ENCODE measurements at regions not wholly inside any gene's neighbourhood (a gene's known extent, or its start where the extent isn't known, plus 50 kb on each side); places are given as distances from the start of the nearest gene placed in this dataset.

- no peak overlapping the region for H2AFZ ChIP-seq (ENCODE audit: insufficient read depth, low read depth, low read length, poor library complexity, severe bottlenecking)
- POLR2A ChIA-PET = no interaction called here
- Mint-ChIP-seq H3K27me3 (no peaks in the 10 kb centered on the region), H3K4me3 (no peak overlapping the region), H3K9me3 (ENCODE audit: insufficient read depth) (no peaks in the 10 kb centered on the region), H3K27ac (no peak overlapping the region), H3K4me1 (no peaks in the 10 kb centered on the region)
- WGBS (ENCODE audit: insufficient coverage) = no CpG with 5 or more reads among the region's 2 CpGs
- TF ChIP-seq CTCF (IDR thresholded peaks at IDR 0.05) = no peak
- intact Hi-C loops (cut with micrococcal nuclease) = no loop called here
- H4K20me1 ChIP-seq (ENCODE audit: control insufficient read depth, insufficient read depth, low read length, poor library complexity, severe bottlenecking) = no peaks in the 10 kb centered on the region
- no peaks in the 10 kb centered on the region for H3K9me3 ChIP-seq (ENCODE audit: control extremely low read depth in 1 of 3, control insufficient read depth in 2 of 3, insufficient read depth in 1 of 3, low read length in 2 of 3)
- H3K9ac ChIP-seq (ENCODE audit: low read length) = no peak overlapping the region
- no peaks in the 10 kb centered on the region for H3K27me3 ChIP-seq (replicated peaks in 1 of 4; ENCODE audit: control extremely low read depth in 1 of 4, control insufficient read depth in 3 of 4, insufficient read depth in 4 of 4, low read length in 3 of 4)
- no peak overlapping the region for H3K4me2 ChIP-seq (replicated peaks; ENCODE audit: low read depth, low read length, poor library complexity, severe bottlenecking)
- no peak overlapping the region for H3K4me3 ChIP-seq (ENCODE audit: control extremely low read depth in 1 of 5, extremely low read depth in 1 of 5, insufficient read depth in 1 of 5, low read depth in 2 of 5, low read length in 4 of 5)
- CTCF ChIA-PET = interaction anchor here (0.9 kb wide), 1 partner anchor 16 kb away, joined by 4 read pairs; no protein-coding TSS in a partner anchor
- DNase-seq (no peak), ATAC-seq (ENCODE audit: low read depth) (no peak)
- no peak overlapping the region for H3K27ac ChIP-seq (ENCODE audit: low read length in 2 of 2)
- no peaks in the 10 kb centered on the region for H3K36me3 ChIP-seq (replicated peaks in 1 of 2; ENCODE audit: control extremely low read depth in 1 of 2, control insufficient read depth in 1 of 2, extremely low read depth in 1 of 2, insufficient read depth in 2 of 2, low read length in 1 of 2)
- no peaks in the 10 kb centered on the region for H3K4me1 ChIP-seq (ENCODE audit: control insufficient read depth in 2 of 2, insufficient read depth in 2 of 2, low read length in 2 of 2)
- H3K79me2 ChIP-seq (ENCODE audit: control insufficient read depth, insufficient read depth, low read length) = no peaks in the 10 kb centered on the region
Observed at GRCh38 chr15:98070137-98070536, 109.6 kb downstream of the ARRDC4 start.

- H3K9ac ChIP-seq (ENCODE audit: low read length) = no peak overlapping the region
- no peak for TF ChIP-seq EZH2 (IDR thresholded peaks at IDR 0.05; ENCODE audit: borderline replicate concordance, insufficient read depth, low read depth, low read length, poor library complexity, severe bottlenecking)
- H3K4me2 ChIP-seq (replicated peaks; ENCODE audit: low read depth, low read length, poor library complexity, severe bottlenecking) = no peak overlapping the region
- H3K4me3 Mint-ChIP-seq = no peak overlapping the region
- H3K27me3 Mint-ChIP-seq = no peaks in the 10 kb centered on the region
- no peaks in the 10 kb centered on the region for H3K27me3 ChIP-seq (replicated peaks in 1 of 4; ENCODE audit: control extremely low read depth in 1 of 4, control insufficient read depth in 3 of 4, insufficient read depth in 4 of 4, low read length in 3 of 4)
- no peaks in the 10 kb centered on the region for H3K79me2 ChIP-seq (ENCODE audit: control insufficient read depth, insufficient read depth, low read length)
- H2AFZ ChIP-seq (ENCODE audit: insufficient read depth, low read depth, low read length, poor library complexity, severe bottlenecking) = no peak overlapping the region
- no peaks in the 10 kb centered on the region for H3K9me3 Mint-ChIP-seq (ENCODE audit: insufficient read depth)
- H3K27ac Mint-ChIP-seq = no peak overlapping the region
- no peak overlapping the region for H3K27ac ChIP-seq (ENCODE audit: low read length in 2 of 2)
- DNase-seq (no peak), ATAC-seq (ENCODE audit: low read depth) (no peak)
- ChIA-PET POLR2A (no interaction called here), CTCF (no interaction called here)
- no peaks in the 10 kb centered on the region for H3K9me3 ChIP-seq (ENCODE audit: control extremely low read depth in 1 of 3, control insufficient read depth in 2 of 3, insufficient read depth in 1 of 3, low read length in 2 of 3)
- intact Hi-C loops (cut with micrococcal nuclease) = no loop called here
- no peak overlapping the region for H3K4me3 ChIP-seq (ENCODE audit: control extremely low read depth in 1 of 5, extremely low read depth in 1 of 5, insufficient read depth in 1 of 5, low read depth in 2 of 5, low read length in 4 of 5)
- H3K36me3 ChIP-seq (replicated peaks in 1 of 2; ENCODE audit: control extremely low read depth in 1 of 2, control insufficient read depth in 1 of 2, extremely low read depth in 1 of 2, insufficient read depth in 2 of 2, low read length in 1 of 2) = no peaks in the 10 kb centered on the region
- no peaks in the 10 kb centered on the region for H4K20me1 ChIP-seq (ENCODE audit: control insufficient read depth, insufficient read depth, low read length, poor library complexity, severe bottlenecking)
- H3K4me1 Mint-ChIP-seq = peaks cover 3% of the 10 kb centered on the region
- no peaks in the 10 kb centered on the region for H3K4me1 ChIP-seq (ENCODE audit: control insufficient read depth in 2 of 2, insufficient read depth in 2 of 2, low read length in 2 of 2)
Observed at GRCh38 chr15:98071786-98072185, 111.3 kb downstream of the ARRDC4 start.
